HG03439 (cell line): ENCODE measurements at regions not wholly inside any gene's neighbourhood (a gene's known extent, or its start where the extent isn't known, plus 50 kb on each side); places are given as distances from the start of the nearest gene placed in this dataset.
"Not testable (repeated sequence)": the region's sequence is repeated elsewhere in the genome, so short reads cannot be mapped to it uniquely, and the experiment has no call there.

Experiments used
- ATAC-seq: cut with Tn5 transposase; IDR thresholded peaks from one replicate; pipeline ENCODE4 v1.9.1; 2021; ENCODE audit warnings: mild to moderate bottlenecking, moderate library complexity; ENCODE audit not compliant: unreplicated experiment

GRCh38 chr7:82625377-82625776 lies 181.8 kb upstream of the CACNA2D1 start:
- no peak for ATAC-seq

- ATAC-seq, result no peak
Observed at GRCh38 chr7:82624965-82625364, 181.4 kb upstream of the CACNA2D1 start.

GRCh38 chr7:82624337-82624736 lies 180.8 kb upstream of the CACNA2D1 start:
- ATAC-seq, result no peak

GRCh38 chr7:82623812-82624211 lies 180.2 kb upstream of the CACNA2D1 start:
- no peak for ATAC-seq

- no peak for ATAC-seq
Observed at GRCh38 chr7:82617156-82617555, 173.6 kb upstream of the CACNA2D1 start.

GRCh38 chr7:82616059-82616728 lies 172.6 kb upstream of the CACNA2D1 start:
- ATAC-seq, result no peak

GRCh38 chr7:82615527-82615926 lies 171.9 kb upstream of the CACNA2D1 start:
- ATAC-seq, result no peak

GRCh38 chr7:82609746-82610145 lies 166.2 kb upstream of the CACNA2D1 start:
- no peak for ATAC-seq

- no peak for ATAC-seq
Observed at GRCh38 chr7:82605247-82605864, 161.8 kb upstream of the CACNA2D1 start.

- no peak for ATAC-seq
Observed at GRCh38 chr7:82602066-82602465, 158.5 kb upstream of the CACNA2D1 start.

GRCh38 chr7:82600531-82600930 lies 157.0 kb upstream of the CACNA2D1 start:
- no peak for ATAC-seq

GRCh38 chr7:82599895-82600294 lies 156.3 kb upstream of the CACNA2D1 start:
- ATAC-seq, result no peak

GRCh38 chr7:82598958-82599357 lies 155.4 kb upstream of the CACNA2D1 start:
- ATAC-seq, result no peak

GRCh38 chr7:82595795-82596194 lies 152.2 kb upstream of the CACNA2D1 start:
- not testable (repeated sequence) for ATAC-seq

- no peak for ATAC-seq
Observed at GRCh38 chr7:82595176-82595575, 151.6 kb upstream of the CACNA2D1 start.

GRCh38 chr7:82594665-82595064 lies 151.1 kb upstream of the CACNA2D1 start:
- no peak for ATAC-seq

- ATAC-seq, result no peak
Observed at GRCh38 chr7:82593780-82594179, 150.2 kb upstream of the CACNA2D1 start.

GRCh38 chr7:82592416-82592815 lies 148.8 kb upstream of the CACNA2D1 start:
- ATAC-seq, result no peak

- no peak for ATAC-seq
Observed at GRCh38 chr7:82579047-82579446, 135.5 kb upstream of the CACNA2D1 start.

GRCh38 chr7:82578430-82578829 lies 134.9 kb upstream of the CACNA2D1 start:
- no peak for ATAC-seq

- ATAC-seq, result peak; percentile 88
Observed at GRCh38 chr7:82572195-82572880, 128.8 kb upstream of the CACNA2D1 start.

- ATAC-seq, result not testable (repeated sequence)
Observed at GRCh38 chr7:82571047-82571446, 127.5 kb upstream of the CACNA2D1 start.
